Glutamatergic neuron (in vitro differentiated cells): ENCODE measurements at regions not wholly inside any gene's neighbourhood (a gene's known extent, or its start where the extent isn't known, plus 50 kb on each side); places are given as distances from the start of the nearest gene placed in this dataset.

Experiments used
- DNase-seq: peaks from one replicate; pipeline ENCODE4 v3.0.0; 2022
- H3K27ac Mint-ChIP-seq: one replicate; pipeline ENCODE4 v1.8.0; 2020; ENCODE audit warnings: mild to moderate bottlenecking, mixed read lengths, inconsistent platforms; ENCODE audit not compliant: unreplicated experiment
- H3K27me3 Mint-ChIP-seq: one replicate; pipeline ENCODE4 v1.8.0; 2020; ENCODE audit warnings: mild to moderate bottlenecking, moderate library complexity, mixed read lengths, inconsistent platforms; ENCODE audit not compliant: unreplicated experiment
- H3K36me3 Mint-ChIP-seq: one replicate; pipeline ENCODE4 v1.8.0; 2020; ENCODE audit warnings: mild to moderate bottlenecking, mixed read lengths, inconsistent platforms; ENCODE audit not compliant: unreplicated experiment
- H3K4me1 Mint-ChIP-seq: one replicate; pipeline ENCODE4 v1.8.0; 2020; ENCODE audit warnings: mild to moderate bottlenecking, low read depth, mixed read lengths, inconsistent platforms; ENCODE audit not compliant: unreplicated experiment
- H3K4me3 Mint-ChIP-seq: one replicate; pipeline ENCODE4 v1.8.0; 2020; ENCODE audit warnings: mild to moderate bottlenecking, mixed read lengths, inconsistent platforms; ENCODE audit not compliant: unreplicated experiment
- H3K9me3 Mint-ChIP-seq: one replicate; pipeline ENCODE4 v1.8.0; 2020; ENCODE audit warnings: mild to moderate bottlenecking, moderate library complexity, mixed read lengths, inconsistent platforms; ENCODE audit not compliant: unreplicated experiment
- CTCF ChIP-seq: fragments of 200-600 bp; sonication (generic); IDR thresholded peaks from one replicate; pipeline ENCODE4 v1.5.0; 2021; ENCODE audit not compliant: partially characterized antibody, unreplicated experiment

DNA sequence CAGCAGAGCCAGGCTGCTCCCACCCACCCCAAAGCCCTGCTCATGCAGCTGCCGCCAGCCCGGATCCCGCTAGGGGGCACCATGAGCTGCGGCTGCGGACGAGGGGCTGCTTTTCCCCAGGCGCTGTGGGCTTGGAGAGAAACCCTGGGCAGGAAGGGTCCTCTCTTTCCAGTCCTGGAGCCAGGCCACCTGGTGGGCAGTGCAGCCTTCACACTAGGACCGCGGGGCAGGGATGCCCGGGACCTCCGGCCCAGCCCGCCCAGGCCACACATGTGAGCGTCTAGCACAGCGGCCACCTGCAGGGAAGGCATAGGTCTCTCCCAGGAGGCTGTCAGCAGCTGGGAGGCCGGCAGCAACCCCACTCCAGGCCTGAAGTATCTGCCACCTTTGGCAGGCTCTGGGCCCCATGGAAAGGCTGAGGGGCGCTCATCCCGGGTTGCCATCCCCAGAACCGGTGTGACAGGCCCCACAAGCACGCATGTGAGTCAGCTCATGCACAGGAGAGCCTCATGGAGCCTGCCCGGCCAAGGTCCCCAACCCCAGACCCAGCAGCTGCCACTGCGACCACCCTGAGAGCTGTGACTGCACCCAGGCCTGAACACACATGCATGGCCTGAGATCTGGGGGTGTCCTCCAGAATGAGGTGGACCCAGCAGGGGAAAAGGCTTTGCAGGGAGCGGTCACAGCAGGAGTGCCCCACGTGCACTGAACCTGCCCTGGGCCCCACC is 280.0 kb upstream of the RTL1 start:
- Mint-ChIP-seq H3K27ac (no peak overlapping the region), H3K4me3 (no peak overlapping the region), H3K9me3 (peaks cover 3% of the 10 kb centered on the region), H3K27me3 (no peaks in the 10 kb centered on the region), H3K36me3 (no peaks in the 10 kb centered on the region), H3K4me1 (peaks cover 3% of the 10 kb centered on the region)
- peak; percentile 88 for DNase-seq
- TF ChIP-seq CTCF: peak; percentile 66

DNA sequence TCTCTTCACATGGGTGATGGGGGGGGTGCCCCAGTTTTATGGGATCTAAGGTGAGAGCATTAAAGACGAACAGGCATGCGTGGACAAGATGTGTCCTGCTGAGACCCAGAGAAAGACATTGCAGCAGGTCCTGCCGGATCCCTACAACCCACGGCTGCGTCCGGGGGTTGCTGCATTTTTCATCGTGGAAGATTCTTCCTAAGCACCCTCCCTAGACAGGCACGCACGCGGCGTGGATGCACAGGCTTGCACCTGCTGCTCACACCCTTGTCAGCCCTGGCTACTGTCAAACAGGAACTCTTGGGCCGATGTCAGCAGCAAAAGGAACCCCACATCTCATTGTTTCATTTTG is 280.6 kb upstream of the RTL1 start:
- no peaks in the 10 kb centered on the region for H3K27me3 Mint-ChIP-seq
- peaks cover 3% of the 10 kb centered on the region for H3K4me1 Mint-ChIP-seq
- TF ChIP-seq CTCF: no peak
- no peaks in the 10 kb centered on the region for H3K36me3 Mint-ChIP-seq
- no peak overlapping the region for H3K27ac Mint-ChIP-seq
- peaks cover 3% of the 10 kb centered on the region for H3K9me3 Mint-ChIP-seq
- DNase-seq: no peak
- H3K4me3 Mint-ChIP-seq: no peak overlapping the region

- Mint-ChIP-seq H3K4me3 (no peak overlapping the region), H3K27me3 (peaks cover 2% of the 10 kb centered on the region), H3K4me1 (peaks cover 3% of the 10 kb centered on the region), H3K9me3 (peaks cover 4% of the 10 kb centered on the region), H3K36me3 (no peaks in the 10 kb centered on the region), H3K27ac (no peak overlapping the region)
- no peak for TF ChIP-seq CTCF
- no peak for DNase-seq
Observed at GRCh38 chr14:101184572-101184971, 281.1 kb upstream of the RTL1 start.

- H3K9me3 Mint-ChIP-seq: peaks cover 5% of the 10 kb centered on the region
- H3K4me1 Mint-ChIP-seq: peaks cover 3% of the 10 kb centered on the region
- no peaks in the 10 kb centered on the region for H3K36me3 Mint-ChIP-seq
- no peak for TF ChIP-seq CTCF
- no peak for DNase-seq
- H3K27ac Mint-ChIP-seq: no peak overlapping the region
- H3K4me3 Mint-ChIP-seq: no peak overlapping the region
- peaks cover 7% of the 10 kb centered on the region for H3K27me3 Mint-ChIP-seq
Observed at GRCh38 chr14:101185073-101185835, 281.7 kb upstream of the RTL1 start.

DNA sequence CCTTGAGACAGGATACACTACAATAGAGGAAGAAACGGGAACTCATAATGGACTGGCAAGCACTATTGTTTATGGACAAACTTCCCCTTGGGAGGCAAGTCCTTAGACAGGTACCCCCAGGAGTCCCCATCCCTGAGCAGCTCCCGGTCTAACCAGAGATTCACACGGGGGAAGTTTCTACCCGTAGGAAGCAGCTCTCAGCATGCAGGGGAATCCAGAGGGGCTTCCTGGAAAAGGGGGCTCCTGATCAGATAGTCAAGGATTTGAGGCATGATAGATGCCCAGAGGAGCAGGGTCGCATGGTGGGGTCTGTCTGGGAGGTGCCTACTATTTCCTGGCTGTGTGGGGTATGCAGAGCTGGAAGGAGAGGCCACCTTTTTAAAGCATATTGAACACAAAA is 282.4 kb upstream of the RTL1 start:
- Mint-ChIP-seq H3K27ac (no peak overlapping the region), H3K4me3 (no peak overlapping the region), H3K4me1 (peaks cover 3% of the 10 kb centered on the region), H3K27me3 (peaks cover 10% of the 10 kb centered on the region), H3K9me3 (peaks cover 2% of the 10 kb centered on the region), H3K36me3 (no peaks in the 10 kb centered on the region)
- DNase-seq: no peak
- no peak for TF ChIP-seq CTCF
